Ecto neural progenitor cell (in vitro differentiated cells): ENCODE measurements at regions not wholly inside any gene's neighbourhood (a gene's known extent, or its start where the extent isn't known, plus 50 kb on each side); places are given as distances from the start of the nearest gene placed in this dataset.
"Not testable (repeated sequence)": the region's sequence is repeated elsewhere in the genome, so short reads cannot be mapped to it uniquely, and the experiment has no call there.

Experiments used
- DNase-seq: peaks from one replicate; pipeline ENCODE4 v3.0.0-alpha.2; 2018; ENCODE audit warnings: low spot score

- no peak for DNase-seq
Measured at GRCh38 chr4:187065396-187065795, 341.7 kb upstream of the FAT1 start.

GRCh38 chr4:187065806-187066205, 342.1 kb upstream of the FAT1 start:
- DNase-seq: no peak

GRCh38 chr4:187069398-187069797, 345.7 kb upstream of the FAT1 start:
- DNase-seq: no peak

- no peak for DNase-seq
Measured at GRCh38 chr4:187070158-187070557, 346.5 kb upstream of the FAT1 start.

GRCh38 chr4:187070740-187071139, 347.1 kb upstream of the FAT1 start:
- no peak for DNase-seq

GRCh38 chr4:187071946-187072600, 348.4 kb upstream of the FAT1 start:
- DNase-seq: no peak

GRCh38 chr4:187073820-187074219, 350.2 kb upstream of the FAT1 start:
- DNase-seq: no peak

- DNase-seq: no peak
Measured at GRCh38 chr4:187075514-187075913, 351.9 kb upstream of the FAT1 start.

GRCh38 chr4:187077744-187078401, 354.2 kb upstream of the FAT1 start:
- DNase-seq: no peak

- no peak for DNase-seq
Measured at GRCh38 chr4:187084701-187085100, 361.0 kb upstream of the FAT1 start.

GRCh38 chr4:187085339-187085738, 361.7 kb upstream of the FAT1 start:
- no peak for DNase-seq

GRCh38 chr4:187086151-187086550, 362.5 kb upstream of the FAT1 start:
- DNase-seq: no peak

- DNase-seq: no peak
Measured at GRCh38 chr4:187088070-187088799, 364.6 kb upstream of the FAT1 start.

GRCh38 chr4:187090401-187090800, 366.7 kb upstream of the FAT1 start:
- DNase-seq: no peak

- not testable (repeated sequence) for DNase-seq
Measured at GRCh38 chr4:187090832-187091231, 367.2 kb upstream of the FAT1 start.

GRCh38 chr4:187094144-187094543, 370.5 kb upstream of the FAT1 start:
- no peak for DNase-seq

- no peak for DNase-seq
Measured at GRCh38 chr4:187098429-187098828, 374.8 kb upstream of the FAT1 start.

- DNase-seq: no peak
Measured at GRCh38 chr4:187103351-187103750, 379.7 kb upstream of the FAT1 start.

GRCh38 chr4:187108845-187109244, 385.2 kb upstream of the FAT1 start:
- DNase-seq: no peak

GRCh38 chr4:187109636-187110035, 386.0 kb upstream of the FAT1 start:
- DNase-seq: no peak

GRCh38 chr4:187118166-187118565, 394.5 kb upstream of the FAT1 start:
- no peak for DNase-seq

GRCh38 chr4:187118602-187119120, 395.0 kb upstream of the FAT1 start:
- DNase-seq: no peak

- DNase-seq: no peak
Measured at GRCh38 chr4:187124331-187124730, 400.7 kb upstream of the FAT1 start.
